ENCODE measurements at regions not wholly inside any gene's neighbourhood (a gene's known extent, or its start where the extent isn't known, plus 50 kb on each side); places are given as distances from the start of the nearest gene placed in this dataset.

DNA sequence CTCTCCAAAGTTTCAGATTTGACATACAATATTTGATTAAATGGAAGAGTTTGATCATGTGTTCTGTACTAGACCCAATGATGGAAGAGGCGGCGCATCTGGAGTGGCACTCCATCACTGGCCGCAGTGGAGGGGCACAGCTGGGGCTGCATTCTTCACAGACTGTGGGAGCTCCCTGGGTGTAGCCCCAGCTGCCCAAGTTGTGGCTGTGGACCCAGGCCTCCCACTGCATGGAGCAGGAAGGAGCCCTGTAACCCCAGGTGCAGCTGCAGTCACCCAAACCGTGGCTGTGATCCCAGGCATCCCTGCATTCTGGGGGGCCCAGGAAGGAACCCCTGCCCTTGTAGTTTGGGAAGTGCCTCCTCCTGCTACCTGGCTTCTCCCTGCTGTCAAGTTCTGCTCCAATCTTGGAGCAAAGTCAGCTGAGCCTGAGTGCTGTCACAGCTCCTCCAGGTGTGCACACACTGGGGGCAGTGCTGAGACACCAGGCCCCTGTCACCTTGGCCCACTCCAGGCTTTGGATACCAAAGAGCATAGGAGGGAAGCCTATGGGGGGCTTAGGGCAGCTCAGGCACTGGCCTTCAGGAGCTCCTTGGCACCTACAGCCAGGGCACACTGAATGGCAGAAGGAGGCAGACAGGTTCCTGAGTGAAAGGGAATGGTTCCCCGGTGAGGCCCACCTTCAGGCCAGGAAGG lies 651.9 kb upstream of the BCHE start:
- TF ChIP-seq, protein P1, sequence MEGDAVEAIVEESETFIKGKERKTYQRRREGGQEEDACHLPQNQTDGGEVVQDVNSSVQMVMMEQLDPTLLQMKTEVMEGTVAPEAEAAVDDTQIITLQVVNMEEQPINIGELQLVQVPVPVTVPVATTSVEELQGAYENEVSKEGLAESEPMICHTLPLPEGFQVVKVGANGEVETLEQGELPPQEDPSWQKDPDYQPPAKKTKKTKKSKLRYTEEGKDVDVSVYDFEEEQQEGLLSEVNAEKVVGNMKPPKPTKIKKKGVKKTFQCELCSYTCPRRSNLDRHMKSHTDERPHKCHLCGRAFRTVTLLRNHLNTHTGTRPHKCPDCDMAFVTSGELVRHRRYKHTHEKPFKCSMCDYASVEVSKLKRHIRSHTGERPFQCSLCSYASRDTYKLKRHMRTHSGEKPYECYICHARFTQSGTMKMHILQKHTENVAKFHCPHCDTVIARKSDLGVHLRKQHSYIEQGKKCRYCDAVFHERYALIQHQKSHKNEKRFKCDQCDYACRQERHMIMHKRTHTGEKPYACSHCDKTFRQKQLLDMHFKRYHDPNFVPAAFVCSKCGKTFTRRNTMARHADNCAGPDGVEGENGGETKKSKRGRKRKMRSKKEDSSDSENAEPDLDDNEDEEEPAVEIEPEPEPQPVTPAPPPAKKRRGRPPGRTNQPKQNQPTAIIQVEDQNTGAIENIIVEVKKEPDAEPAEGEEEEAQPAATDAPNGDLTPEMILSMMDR (IDR thresholded peaks at IDR 0.05), result no peak
- TF ChIP-seq POLR2A (IDR thresholded peaks at IDR 0.05), result no peak

Data from vagina (tissue), 2 donors.